ENCODE measurements at regions not wholly inside any gene's neighbourhood (a gene's known extent, or its start where the extent isn't known, plus 50 kb on each side); places are given as distances from the start of the nearest gene placed in this dataset.
"Not testable (repeated sequence)": the region's sequence is repeated elsewhere in the genome, so short reads cannot be mapped to it uniquely, and the experiment has no call there.

DNA sequence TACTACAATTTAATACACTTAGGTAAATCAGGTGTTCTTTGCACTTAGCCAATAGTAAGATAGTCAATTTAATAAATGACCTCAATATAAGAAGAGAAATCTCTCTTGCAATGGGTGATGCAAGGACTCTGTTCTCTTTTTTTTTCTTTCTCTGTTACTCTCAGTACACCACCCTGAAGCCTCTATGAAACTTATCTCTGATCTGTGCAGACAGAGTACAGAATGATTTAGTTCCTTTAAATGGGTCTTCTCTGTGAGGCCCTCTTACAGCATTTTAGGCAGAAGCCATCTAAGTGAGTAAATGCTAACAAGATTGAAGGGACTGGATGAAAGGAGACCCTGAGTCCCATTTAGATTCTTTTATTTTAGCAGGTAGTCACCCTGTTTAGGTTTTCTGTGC, 312.8 kb downstream of the RFPL4B start:
- DNase-seq (ENCODE audit: low spot score): no peak

DNA sequence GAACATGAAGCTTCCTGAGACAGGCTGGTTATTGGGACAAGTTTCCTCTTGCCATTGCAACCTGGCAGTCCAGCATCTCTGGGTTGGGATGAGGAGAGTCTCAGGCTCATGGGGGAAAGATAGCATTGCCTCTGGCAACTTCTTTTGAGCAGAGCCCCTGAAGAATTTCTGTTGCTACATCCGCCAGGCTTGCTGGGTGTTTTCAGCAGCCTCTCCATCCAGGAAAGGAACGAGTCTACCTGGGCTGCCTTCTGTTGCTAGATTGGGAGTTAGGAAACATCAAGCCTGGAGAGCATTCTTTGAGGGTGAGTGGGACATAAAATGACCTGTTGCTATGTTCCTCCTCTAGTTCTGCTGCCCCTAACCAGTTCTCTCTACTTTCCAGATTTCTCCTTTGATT, 313.5 kb downstream of the RFPL4B start:
- no peak for DNase-seq (ENCODE audit: low spot score)

DNA sequence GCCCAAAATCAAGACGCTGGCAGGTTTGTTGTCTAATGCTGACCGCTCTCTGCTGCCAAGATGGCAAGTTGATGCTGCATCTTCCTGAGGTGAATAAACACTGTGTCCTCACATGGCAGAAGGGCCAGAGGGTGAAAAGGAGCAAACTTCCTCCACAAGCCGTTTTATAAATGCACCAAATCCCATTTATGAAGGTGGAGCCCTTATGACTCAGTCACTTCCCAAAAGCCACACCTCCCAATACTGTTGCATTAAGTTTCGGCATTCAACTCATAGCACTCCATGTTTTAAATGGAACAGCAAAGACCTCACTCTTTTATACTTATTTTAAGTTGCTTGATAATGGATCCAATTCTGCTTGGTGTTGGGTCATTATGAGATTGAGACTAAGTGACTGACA, 316.6 kb downstream of the RFPL4B start:
- no peak for DNase-seq (ENCODE audit: low spot score)

DNA sequence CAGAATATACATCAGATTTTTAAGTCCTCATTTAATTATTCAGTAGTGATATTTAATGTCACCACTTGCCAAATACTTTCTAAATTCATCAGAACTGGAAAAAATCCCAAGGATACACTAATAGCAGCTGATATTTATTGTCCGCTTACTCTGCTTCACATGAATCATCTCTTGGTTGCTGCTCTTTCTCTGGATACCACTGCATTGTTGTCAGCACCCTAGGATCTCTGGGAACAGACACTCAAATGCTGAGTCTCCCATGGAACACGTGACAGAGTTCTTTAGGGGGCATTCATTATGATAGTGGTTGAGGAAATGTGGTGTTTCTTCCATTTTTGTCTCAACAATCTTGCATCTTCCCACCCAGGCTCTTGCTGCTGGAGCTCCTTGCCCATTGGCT, 318.0 kb downstream of the RFPL4B start:
- no peak for DNase-seq (ENCODE audit: low spot score)

DNA sequence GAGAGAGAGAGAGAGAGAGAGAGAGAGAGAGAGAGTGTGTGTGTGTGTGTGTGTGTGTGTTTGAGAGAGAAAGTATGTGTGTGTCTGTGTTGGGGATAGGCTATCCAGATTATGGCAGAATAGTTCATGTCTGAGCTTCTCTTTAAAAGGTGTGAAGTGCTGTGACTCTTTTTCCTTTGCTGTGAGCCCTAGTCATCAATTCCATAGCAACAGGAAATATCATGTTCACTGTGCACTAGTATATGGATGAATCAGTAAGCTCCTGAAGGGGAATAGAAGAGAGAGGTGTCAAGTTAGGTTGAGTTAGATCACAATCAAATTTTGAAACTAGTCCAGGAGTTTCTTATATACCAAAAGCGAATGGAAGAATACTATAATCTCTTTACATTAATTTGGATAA, 318.7 kb downstream of the RFPL4B start:
- no peak for DNase-seq (ENCODE audit: low spot score)

DNA sequence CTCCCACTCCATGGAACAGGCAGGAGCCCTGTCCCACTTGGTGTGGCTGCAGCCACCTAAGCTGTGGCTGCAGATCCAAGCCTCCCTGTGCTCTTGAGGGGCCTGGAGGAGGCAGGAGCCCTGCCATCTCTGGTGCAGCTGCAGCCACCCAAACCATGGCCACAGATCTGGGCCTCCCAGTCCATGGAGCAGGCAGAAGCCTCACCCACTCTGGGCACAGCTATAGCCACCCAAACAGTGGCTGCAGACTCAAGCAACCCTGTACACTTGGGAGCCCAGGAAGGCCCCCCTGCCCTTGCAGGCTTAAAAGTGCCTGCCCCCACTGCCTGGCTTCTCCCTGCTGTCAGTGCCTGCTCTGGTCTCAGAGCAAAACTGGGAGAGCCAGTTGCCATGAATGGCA, 320.3 kb downstream of the RFPL4B start:
- no peak for DNase-seq (ENCODE audit: low spot score)

DNA sequence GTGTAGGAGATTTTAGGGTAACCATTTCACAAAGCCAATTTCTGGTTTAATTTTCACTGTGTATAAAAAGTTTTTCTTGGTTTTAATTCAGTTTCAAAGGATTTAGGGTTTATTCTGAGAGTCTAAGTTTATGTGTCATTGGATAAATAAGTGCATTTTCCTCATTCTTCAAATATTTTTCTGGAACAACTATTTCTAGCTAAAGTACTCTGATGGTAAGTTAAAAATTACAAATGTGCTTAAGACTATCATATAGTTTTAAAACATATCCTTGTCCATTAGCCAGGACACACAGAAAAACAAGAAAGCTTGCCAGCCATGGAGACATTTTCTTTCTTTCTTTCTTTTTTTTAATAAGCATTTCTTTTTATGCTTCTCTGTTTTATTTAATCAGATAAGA, 333.0 kb downstream of the RFPL4B start:
- DNase-seq (ENCODE audit: low spot score): no peak

DNA sequence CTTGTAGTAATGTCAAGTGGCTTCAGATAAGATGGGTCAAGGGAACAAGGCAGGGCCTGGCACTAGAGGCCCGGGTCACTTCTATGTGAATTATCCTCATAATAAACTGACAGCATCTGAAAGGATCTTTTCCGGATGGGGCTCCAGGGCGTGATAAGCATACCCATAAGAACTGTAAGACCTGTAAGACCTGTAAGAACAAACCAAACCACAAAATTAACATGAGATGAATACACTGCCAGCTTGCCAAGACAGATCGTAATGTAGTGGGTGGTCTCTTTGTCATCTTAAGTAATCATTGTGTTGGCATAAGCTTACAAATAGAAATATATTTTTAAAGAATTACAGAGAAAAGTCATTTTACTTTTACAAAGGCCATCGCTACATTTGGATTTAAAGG, 334.9 kb downstream of the RFPL4B start:
- no peak for DNase-seq (ENCODE audit: low spot score)

DNA sequence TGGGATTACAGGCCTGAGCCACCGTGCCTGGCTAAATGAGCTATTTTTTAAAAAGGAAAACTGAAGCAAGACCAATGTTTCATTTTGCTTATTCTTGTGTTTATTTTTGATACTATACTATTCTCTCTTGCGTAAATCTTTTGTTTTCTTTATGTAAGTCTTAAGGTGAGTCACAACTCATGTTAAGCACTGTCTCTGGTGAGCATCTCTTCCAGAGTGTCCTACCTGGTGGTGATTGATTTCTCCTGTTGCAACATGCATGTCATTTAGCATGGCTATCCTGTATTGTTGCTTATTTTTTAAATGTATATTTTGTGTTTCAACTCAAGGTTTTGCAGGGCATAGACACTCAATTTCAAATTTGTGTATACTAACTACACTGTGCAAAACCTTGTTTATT, 336.0 kb downstream of the RFPL4B start:
- no peak for DNase-seq (ENCODE audit: low spot score)

DNA sequence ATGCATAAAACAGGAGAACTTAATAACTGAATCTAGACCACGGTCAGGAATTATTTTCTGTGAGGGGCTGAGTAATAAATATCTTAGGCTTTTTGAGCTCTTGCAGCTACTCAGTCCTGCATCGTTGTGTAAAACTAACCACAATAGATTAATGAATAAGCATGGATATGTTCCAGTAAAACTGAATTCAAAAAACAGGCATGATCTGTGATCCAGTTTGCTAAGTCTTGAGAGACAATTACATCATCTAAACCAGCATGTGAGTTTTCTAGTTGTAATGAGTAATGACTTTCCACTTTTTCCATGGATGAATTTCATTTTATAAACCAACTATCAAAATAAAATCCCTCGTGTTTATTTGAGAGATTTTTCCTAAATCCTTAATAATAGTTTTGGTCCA, 336.8 kb downstream of the RFPL4B start:
- peak; percentile 55 for DNase-seq (ENCODE audit: low spot score)

DNA sequence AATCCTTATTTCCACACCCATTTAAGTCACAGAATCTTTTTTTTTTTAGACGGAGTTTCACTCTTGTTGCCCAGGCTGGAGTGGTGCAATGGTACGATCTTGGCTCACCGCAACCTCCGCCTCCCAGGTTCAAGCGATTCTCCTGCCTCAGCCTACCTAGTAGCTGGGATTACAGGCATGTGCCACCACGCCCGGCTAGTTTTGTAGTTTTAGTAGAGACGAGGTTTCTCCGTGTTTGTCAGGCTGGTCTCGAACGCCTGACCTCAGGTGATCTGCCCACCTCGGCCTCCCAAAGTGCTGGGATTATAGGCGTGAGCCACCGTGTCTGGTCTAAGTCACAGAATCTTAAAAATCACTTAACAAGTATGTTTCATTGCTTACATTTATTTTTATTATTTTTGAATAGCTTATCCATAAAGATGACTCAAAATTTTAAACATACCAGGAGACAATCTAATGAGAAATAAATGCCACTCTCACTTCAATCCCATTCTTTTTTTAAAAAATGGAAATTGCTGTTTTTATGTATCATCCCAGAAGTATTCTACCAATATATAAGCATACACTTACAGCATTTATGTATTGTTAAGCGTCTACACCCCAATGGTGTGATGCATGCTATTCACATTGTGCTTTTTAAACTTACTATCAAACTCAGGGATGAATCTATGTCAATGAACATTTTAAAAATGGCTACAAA, 338.5 kb downstream of the RFPL4B start:
- not testable (repeated sequence) for DNase-seq (ENCODE audit: low spot score)

DNA sequence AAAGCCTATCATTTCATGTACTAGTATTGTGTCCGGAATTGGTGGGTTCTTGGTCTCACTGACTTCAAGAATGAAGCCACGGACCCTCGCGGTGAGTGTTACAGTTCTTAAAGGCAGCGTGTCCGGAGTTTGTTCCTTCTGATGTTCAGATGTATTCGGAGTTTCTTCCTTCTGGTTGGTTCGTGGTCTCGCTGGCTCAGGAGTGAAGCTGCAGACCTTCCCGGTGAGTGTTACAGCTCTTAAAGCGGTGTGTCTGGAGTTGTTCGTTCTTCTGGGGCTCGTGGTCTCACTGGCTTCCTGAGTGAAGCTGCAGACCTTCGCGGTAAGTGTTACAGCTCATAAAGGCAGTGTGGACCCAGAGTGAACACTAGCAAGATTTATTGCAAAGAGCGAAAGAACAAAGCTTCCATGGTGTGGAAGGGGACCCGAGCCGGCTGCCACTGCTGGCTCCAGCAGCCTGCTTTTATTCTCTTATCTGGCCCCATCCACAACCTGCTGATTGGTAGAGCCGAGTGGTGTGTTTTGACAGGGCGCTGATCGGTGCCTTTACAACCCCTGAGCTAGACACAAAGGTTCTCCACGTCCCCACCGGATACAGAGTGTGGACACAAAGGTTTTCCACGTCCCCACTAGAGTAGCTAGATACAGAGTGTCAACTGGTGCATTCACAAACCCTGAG, 341.5 kb downstream of the RFPL4B start:
- DNase-seq (ENCODE audit: low spot score): not testable (repeated sequence)

DNA sequence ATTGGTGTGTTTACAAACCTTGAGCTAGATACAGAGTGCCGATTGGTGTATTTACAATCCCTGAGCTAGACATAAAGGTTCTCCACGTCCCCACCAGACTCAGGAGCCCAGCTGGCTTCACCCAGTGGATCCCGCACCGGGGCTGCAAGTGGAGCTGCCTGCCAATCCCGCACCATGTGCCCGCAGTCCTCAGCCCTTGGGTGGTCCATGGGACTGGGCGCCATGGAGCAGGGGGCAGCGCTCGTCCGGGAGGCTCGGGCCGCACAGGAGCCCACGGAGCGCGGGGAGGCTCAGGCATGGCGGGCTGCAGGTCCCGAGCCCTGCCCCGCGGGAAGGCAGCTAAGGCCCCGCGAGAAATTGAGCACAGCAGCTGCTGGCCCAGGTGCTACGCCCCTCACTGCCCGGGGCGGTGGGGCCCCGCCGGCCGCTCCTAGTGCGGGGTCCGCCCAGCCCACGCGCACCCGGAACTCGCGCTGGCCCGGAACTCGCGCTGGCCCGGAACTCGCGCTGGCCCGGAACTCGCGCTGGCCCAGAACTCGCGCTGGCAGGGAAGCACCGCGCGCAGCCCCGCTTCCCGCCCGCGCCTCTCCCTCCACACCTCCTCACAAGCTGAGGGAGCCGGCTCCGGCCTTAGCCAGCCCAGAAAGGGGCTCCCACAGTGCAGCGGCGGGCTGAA, 342.2 kb downstream of the RFPL4B start:
- not testable (repeated sequence) for DNase-seq (ENCODE audit: low spot score)

DNA sequence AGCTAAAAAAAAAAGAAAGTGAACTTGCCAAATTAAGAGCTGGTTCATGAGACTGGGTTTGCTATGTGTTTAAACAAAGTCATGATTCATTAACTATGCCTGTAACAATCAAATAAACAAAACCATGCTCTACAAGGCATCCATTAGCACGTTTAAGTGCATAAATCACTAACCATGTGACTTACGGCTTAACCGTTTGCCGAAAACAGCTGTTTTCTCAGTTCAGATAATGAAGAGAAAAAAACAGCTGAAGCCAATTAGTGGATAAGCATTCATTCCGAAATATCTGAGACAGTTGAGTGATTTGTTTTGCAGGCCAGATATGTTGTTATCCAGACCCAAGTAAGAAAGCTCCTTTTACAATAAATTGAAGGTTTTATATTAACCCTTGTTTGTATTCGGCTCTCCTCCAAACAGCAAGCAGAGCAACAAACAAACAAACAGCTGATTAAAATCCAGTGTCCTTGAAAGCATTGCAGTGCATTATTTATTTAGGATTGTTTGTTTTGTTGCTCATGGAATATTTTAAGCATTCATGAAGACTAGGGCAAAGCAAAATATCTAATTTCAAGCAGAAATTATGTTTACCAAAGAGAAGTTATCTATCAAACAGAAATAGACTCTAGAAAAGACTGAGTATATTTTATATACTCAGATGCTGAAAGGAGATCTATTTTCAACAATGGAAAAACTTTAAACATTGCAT, 343.5 kb downstream of the RFPL4B start:
- no peak for DNase-seq (ENCODE audit: low spot score)

DNA sequence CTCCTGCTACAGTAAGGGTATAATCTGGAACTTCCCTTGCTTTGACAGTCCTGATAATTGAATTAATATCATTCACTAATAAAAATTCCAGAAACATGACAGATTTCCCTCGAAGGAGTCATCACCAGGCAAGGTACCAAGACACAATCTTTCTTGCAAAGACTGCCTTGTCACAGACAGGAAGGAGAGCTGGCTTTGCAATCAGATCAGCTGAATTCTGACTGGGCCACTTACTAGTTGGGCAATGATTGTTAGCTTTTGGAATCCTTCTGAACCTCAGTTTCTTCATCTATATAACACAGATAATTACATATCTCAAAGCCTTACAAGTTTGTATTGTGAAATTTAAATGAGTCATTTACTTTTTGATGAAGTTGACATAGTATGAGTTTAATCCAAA, 344.2 kb downstream of the RFPL4B start:
- peak; percentile 58 for DNase-seq (ENCODE audit: low spot score)

DNA sequence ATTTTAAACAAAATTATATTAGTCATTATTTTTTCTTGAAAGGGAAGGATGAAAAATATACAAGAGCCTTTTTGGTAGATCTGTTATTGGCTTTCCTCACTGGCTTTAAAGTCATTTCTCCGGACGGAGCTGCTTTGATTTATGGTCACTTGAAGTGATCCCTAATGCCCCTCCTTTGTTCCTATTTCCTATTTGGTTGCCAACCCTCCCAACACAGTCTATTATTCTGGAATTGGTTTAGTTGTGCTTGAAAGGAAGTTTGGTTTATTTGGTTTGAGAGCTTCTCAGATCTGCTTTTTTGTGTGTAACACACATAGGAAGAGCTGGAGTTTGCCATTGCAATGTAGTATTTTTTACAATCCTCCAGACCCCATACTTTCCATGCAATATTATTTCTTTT, 347.9 kb downstream of the RFPL4B start:
- DNase-seq (ENCODE audit: low spot score): no peak

DNA sequence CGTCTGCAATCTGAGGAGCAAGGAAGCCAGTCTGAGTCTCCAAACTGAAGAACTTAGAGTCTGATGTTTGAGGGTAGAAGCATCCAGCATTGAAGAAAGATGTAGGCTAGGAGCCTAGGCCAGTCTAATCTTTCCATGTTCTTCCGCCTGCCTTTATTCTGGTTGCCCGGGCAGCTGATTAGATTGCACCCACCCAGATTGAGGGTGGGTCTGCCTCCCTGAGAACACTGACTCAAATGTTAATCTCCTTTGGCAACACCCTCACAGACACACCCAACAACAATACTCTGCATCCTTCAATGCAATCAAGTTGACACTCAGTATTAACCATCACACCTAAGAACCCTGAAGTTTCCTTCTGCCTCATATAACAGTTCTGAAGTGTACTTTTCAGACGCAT, 350.1 kb downstream of the RFPL4B start:
- no peak for DNase-seq (ENCODE audit: low spot score)

DNA sequence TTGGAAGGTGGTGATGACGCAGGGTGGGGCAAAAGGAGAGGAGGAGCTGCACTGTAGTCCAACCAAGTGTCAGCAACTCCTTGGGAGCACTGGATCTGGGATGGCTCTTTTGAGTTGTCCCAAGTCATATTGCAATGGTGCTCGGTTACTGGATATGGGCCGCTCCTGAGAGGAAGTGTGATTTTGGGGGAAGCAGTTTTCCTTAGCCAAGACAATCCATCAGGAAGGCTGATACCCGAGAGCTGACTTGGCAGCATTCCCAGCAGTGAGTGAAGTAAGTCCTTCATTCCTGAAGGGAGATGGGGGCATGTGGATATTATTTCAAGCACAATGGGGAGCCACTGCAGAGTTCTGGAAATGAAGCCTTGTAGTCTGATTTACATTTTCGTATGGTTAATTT, 354.1 kb downstream of the RFPL4B start:
- no peak for DNase-seq (ENCODE audit: low spot score)

DNA sequence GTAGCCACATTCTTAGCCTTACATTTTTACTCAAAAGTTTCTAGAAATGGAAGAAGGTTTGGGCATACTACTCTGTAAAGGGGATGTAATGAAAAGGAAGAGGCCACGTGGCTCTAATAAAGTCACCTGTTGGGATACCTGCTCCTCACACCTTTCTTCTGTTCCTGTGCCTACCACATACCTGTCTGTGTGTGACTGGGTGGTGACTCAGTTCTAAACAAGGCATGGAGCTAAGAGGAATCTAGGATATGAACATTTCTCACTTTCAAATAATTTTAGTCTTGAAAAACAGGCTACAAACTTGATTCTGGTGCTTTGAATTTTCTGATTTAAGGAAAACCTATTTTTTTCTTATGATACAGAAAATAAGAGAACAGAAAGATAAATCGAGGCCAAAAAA, 363.6 kb downstream of the RFPL4B start:
- DNase-seq (ENCODE audit: low spot score): no peak

DNA sequence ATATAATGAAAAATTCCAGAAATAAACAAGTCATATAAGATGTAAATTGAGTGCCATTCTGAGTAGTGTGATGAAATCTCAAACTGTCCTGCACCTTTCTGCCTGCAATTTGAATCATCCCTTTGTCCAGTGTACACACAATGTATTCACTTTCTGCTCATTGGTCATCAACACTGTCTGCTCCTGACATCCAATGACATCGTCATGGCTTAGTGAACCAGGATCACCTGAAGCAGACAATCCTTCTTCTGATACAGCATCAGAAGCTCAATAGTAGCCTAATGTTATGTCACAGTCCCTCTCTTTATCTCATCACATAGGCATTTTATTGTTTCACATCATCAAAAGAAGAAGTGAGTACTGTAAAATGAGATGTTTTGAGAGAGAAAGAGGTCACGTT, 366.3 kb downstream of the RFPL4B start:
- no peak for DNase-seq (ENCODE audit: low spot score)

DNA sequence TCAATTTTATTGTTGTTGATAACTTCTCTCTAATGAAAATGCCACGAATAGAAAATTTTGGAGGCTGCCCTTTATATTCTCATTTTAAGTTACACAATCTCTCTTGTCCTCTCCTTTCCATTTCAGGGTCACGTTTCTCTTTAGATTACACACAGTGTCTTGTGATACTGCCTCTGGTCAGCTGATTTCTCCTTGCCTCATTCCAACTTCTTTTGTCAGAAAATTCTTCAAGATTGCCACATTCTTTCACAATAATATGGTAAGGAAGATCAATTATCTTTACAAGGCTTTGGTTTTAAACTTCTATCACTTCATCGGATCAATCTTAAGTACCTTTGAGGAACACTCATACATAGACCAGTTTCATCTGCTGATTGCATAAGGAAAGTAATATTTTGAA, 370.3 kb downstream of the RFPL4B start:
- DNase-seq (ENCODE audit: low spot score): no peak

DNA sequence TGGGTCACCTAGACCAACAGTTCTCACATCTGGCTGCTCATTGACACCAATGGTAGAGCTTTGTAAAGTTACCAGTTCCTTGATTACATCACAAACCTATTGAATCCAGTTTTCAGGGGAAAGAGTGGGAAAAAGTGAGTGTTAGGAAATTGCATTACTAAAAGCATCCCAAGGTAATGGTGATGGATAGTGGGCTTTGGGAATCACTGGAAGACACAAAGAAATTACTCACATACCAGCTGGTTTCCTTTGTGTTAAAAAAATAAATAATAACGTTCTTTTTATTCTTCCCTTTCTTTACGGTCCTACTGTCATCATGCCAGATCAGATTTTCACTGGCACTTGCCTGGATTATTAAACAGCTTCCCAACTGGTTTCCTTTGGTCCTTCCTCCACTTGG, 370.7 kb downstream of the RFPL4B start:
- DNase-seq (ENCODE audit: low spot score): no peak

DNA sequence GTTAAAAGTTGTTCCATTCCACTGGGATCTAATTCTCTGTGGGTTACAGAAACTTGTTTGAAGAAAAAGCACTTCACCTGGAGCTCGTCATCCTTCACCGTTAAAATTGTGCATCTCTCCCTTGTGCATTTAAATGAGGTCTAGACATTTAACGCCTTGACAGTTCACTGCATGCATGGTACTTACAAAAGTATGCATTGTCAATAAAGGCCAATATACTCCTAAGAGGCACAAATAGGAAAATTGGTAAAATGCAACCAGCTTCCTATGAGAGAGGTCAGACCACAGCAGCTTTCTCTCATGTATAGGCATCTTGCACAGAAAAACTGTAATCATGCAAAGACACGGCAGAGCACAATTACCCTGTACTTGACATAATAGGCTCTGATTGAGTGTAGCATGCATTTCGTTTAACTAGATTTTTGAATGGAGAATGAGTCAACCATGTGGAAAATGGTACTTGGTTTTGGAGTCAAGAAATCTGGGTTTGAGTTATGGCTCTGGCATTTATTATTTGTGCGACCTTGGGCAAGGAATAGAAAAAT, 378.5 kb downstream of the RFPL4B start:
- DNase-seq (ENCODE audit: low spot score): no peak

Data from hepatic stellate cell (primary cell).